Vagina (tissue), 2 donors: ENCODE measurements at regions not wholly inside any gene's neighbourhood (a gene's known extent, or its start where the extent isn't known, plus 50 kb on each side); places are given as distances from the start of the nearest gene placed in this dataset.

Experiments used
- DNase-seq, 2 donors: peaks; one replicate each; pipeline ENCODE4 v3.0.0-alpha.2; 2017; ENCODE audit errors: extremely low spot score in 2 of 2
- H3K27ac ChIP-seq: fragments of 200-600 bp; sonication (generic); one replicate; pipeline ENCODE4 v1.5.1; 2019
- H3K27me3 ChIP-seq: fragments of 200-600 bp; sonication (generic); one replicate; pipeline ENCODE4 v1.5.1; 2019
- H3K36me3 ChIP-seq, 2 donors: fragments of 200-600 bp; sonication (generic); one replicate each; pipeline ENCODE4 v1.5.1; 2017 to 2019
- H3K4me1 ChIP-seq: fragments of 200-600 bp; sonication (generic); one replicate; pipeline ENCODE4 v1.5.1; 2019
- H3K4me3 ChIP-seq, 2 donors: fragments of 200-600 bp; sonication (generic); 1 replicate in 1 of 2; 2 replicates in 1 of 2; pipeline ENCODE4 v1.5.1; 2016 to 2019
- H3K9me3 ChIP-seq: fragments of 200-600 bp; sonication (generic); one replicate; pipeline ENCODE4 v1.5.1; 2019
- CTCF ChIP-seq, 3 experiments: fragments of 450-650 bp in 2 of 3; fragments of 200-600 bp in 1 of 3; sonication (generic) in 1 of 3; IDR thresholded peaks; one replicate each; pipeline ENCODE4 v1.5.1; 2017 to 2019; ENCODE audit warnings: antibody characterized with exemption in 3 of 3, mild to moderate bottlenecking in 2 of 3, moderate library complexity in 2 of 3
- POLR2A ChIP-seq, 2 donors: fragments of 450-650 bp; IDR thresholded peaks; one replicate each; pipeline ENCODE4 v1.6.1; 2017; ENCODE audit warnings: antibody characterized with exemption in 2 of 2, mild to moderate bottlenecking in 2 of 2, moderate library complexity in 2 of 2
- POLR2AphosphoS5 ChIP-seq, 2 donors: sonication (generic); formaldehyde crosslinking; IDR thresholded peaks; one replicate each; pipeline ENCODE4 v1.9.0; 2017; ENCODE audit warnings: antibody characterized with exemption in 2 of 2, mild to moderate bottlenecking in 2 of 2, low read depth in 1 of 2; ENCODE audit not compliant: insufficient read depth in 1 of 2
- intact Hi-C: fragments of 100-400 bp; cut with DNase I; formaldehyde crosslinking; loops from one replicate; pipeline ENCODE4 v1.15.1; 2023

GRCh38 chr7:24504040-24504439, 69.2 kb upstream of the PALS2 start:
- H3K27me3 ChIP-seq, result no peaks in the 10 kb centered on the region
- no peaks in the 10 kb centered on the region for H3K4me1 ChIP-seq
- TF ChIP-seq POLR2A (IDR thresholded peaks at IDR 0.05), result no peak
- TF ChIP-seq CTCF (IDR thresholded peaks at IDR 0.05), result no peak
- TF ChIP-seq POLR2AphosphoS5 (IDR thresholded peaks at IDR 0.05; ENCODE audit: insufficient read depth in 1 of 2, low read depth in 1 of 2), result no peak
- H3K9me3 ChIP-seq, result no peaks in the 10 kb centered on the region
- no peaks in the 10 kb centered on the region for H3K36me3 ChIP-seq
- DNase-seq, result no peak
- H3K27ac ChIP-seq, result no peak overlapping the region
- intact Hi-C loops, result no loop called here
- H3K4me3 ChIP-seq, result no peak overlapping the region

- intact Hi-C loops, result no loop called here
- Histone ChIP-seq H3K4me3 (no peak overlapping the region), H3K27ac (no peak overlapping the region), H3K4me1 (no peaks in the 10 kb centered on the region), H3K9me3 (no peaks in the 10 kb centered on the region), H3K27me3 (no peaks in the 10 kb centered on the region), H3K36me3 (no peaks in the 10 kb centered on the region)
- TF ChIP-seq POLR2AphosphoS5 (IDR thresholded peaks at IDR 0.05; ENCODE audit: insufficient read depth in 1 of 2, low read depth in 1 of 2) (no peak), POLR2A (IDR thresholded peaks at IDR 0.05) (no peak), CTCF (IDR thresholded peaks at IDR 0.05) (no peak)
- DNase-seq, result no peak
Observed at GRCh38 chr7:24504836-24505235, 68.4 kb upstream of the PALS2 start.

GRCh38 chr7:24505968-24506367, 67.3 kb upstream of the PALS2 start:
- Histone ChIP-seq H3K9me3 (no peaks in the 10 kb centered on the region), H3K4me1 (no peaks in the 10 kb centered on the region), H3K4me3 (no peak overlapping the region), H3K27ac (no peak overlapping the region), H3K36me3 (no peaks in the 10 kb centered on the region), H3K27me3 (no peaks in the 10 kb centered on the region)
- no peak for TF ChIP-seq POLR2AphosphoS5 (IDR thresholded peaks at IDR 0.05; ENCODE audit: insufficient read depth in 1 of 2, low read depth in 1 of 2)
- TF ChIP-seq CTCF (IDR thresholded peaks at IDR 0.05), result no peak
- TF ChIP-seq POLR2A (IDR thresholded peaks at IDR 0.05), result no peak
- no peak for DNase-seq
- intact Hi-C loops, result no loop called here

DNA sequence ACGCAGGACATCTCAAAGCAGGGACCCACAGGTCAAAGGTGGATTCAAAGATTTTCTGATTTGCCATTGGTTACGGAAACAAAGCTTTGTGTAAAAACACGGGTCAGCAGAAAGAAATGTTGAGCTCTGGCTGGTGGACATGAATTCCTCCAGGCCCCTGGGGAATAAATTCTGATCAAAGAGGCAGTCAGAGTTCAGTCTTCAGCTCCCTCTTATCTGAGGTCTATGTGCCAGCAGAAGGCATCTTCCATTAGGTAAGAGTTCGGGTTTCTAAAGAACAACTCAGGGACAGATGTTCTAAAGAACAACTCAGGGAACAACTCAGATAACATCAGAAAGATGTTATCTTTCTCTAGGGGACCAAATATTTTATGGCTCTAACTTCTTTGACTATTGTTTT, 64.9 kb upstream of the PALS2 start:
- TF ChIP-seq POLR2AphosphoS5 (IDR thresholded peaks at IDR 0.05; ENCODE audit: insufficient read depth in 1 of 2, low read depth in 1 of 2) (no peak), CTCF (IDR thresholded peaks at IDR 0.05) (no peak), POLR2A (IDR thresholded peaks at IDR 0.05) (no peak)
- Histone ChIP-seq H3K4me1 (no peaks in the 10 kb centered on the region), H3K4me3 (no peak overlapping the region), H3K9me3 (no peaks in the 10 kb centered on the region), H3K27ac (no peak overlapping the region), H3K27me3 (no peaks in the 10 kb centered on the region), H3K36me3 (no peaks in the 10 kb centered on the region)
- intact Hi-C loops, result no loop called here
- no peak for DNase-seq

DNA sequence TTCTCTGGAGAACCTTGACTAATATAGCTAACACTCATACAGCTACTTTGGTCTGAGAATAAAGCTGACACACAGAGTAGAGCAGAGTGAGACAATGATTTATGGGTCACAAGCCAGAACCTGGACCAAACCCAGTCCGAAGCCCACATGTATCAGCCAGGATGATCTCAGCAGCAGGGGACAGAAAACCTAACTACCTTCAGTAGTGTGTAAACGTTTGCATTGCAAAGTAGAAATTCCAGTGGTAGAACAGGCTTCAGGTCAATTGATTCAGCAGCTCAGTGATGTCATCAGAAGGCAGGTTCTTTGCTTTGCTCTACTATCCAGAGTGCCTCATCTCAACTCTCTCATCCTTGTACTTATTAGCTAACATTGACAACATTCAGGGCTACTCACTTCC, 62.5 kb upstream of the PALS2 start:
- TF ChIP-seq POLR2A (IDR thresholded peaks at IDR 0.05) (no peak), POLR2AphosphoS5 (IDR thresholded peaks at IDR 0.05; ENCODE audit: insufficient read depth in 1 of 2, low read depth in 1 of 2) (no peak), CTCF (IDR thresholded peaks at IDR 0.05) (no peak)
- H3K4me3 ChIP-seq, result no peak overlapping the region
- intact Hi-C loops, result no loop called here
- no peaks in the 10 kb centered on the region for H3K36me3 ChIP-seq
- H3K27ac ChIP-seq, result no peak overlapping the region
- H3K27me3 ChIP-seq, result no peaks in the 10 kb centered on the region
- no peaks in the 10 kb centered on the region for H3K9me3 ChIP-seq
- no peaks in the 10 kb centered on the region for H3K4me1 ChIP-seq
- no peak for DNase-seq
